IMR-90 (cell line): ENCODE measurements at regions not wholly inside any gene's neighbourhood (a gene's known extent, or its start where the extent isn't known, plus 50 kb on each side); places are given as distances from the start of the nearest gene placed in this dataset.
"Not testable (repeated sequence)": the region's sequence is repeated elsewhere in the genome, so short reads cannot be mapped to it uniquely, and the experiment has no call there.

ENCODE experiments used
- ATAC-seq: fragments of 200-7000 bp; cut with Tn5 transposase; 2 replicates; pipeline ENCODE4 v1.9.1; 2020; ENCODE audit warnings: low read depth, mild to moderate bottlenecking, moderate library complexity
- BruUV-seq: library from RNA; stranded (reverse); fragments of 400-500 nt; replicated peaks from 2 replicates; lab custom pipeline; 2021; lab: Mats Ljungman, UMichigan
- CTCF ChIA-PET: fragments of 300-600 bp; formaldehyde crosslinking; extraction: SDS; loops from one replicate; lab custom pipeline; 2021; ENCODE audit warnings: antibody characterized with exemption; lab: Yijun Ruan, JAX
- POLR2A ChIA-PET: fragments of 300-600 bp; sonication (Branson Sonifier 250); formaldehyde crosslinking; loops from one replicate; lab custom pipeline; 2022; ENCODE audit warnings: antibody characterized with exemption; ENCODE audit not compliant: unreplicated experiment; lab: Charles Lee
- DNase-seq: peaks from one replicate; pipeline ENCODE4 v3.0.0; 2013
- H2AFZ ChIP-seq: replicated peaks from 2 replicates; pipeline ENCODE3; 2013; ENCODE audit warnings: low read length, mild to moderate bottlenecking; ENCODE audit not compliant: poor library complexity
- H2AK5ac ChIP-seq: 2 replicates; pipeline ENCODE4 v1.6.1; 2013; ENCODE audit warnings: low read depth, low read length, inconsistent platforms
- H2AK9ac ChIP-seq: replicated peaks from 2 replicates; pipeline ENCODE3; 2013; ENCODE audit warnings: mild to moderate bottlenecking, low read depth, low read length, moderate library complexity; ENCODE audit not compliant: poor library complexity
- H2BK120ac ChIP-seq: 2 replicates; pipeline ENCODE4 v1.6.1; 2013; ENCODE audit warnings: low read depth, low read length, inconsistent platforms
- H2BK15ac ChIP-seq: 3 replicates; pipeline ENCODE4 v1.6.1; 2013; ENCODE audit warnings: low read depth, low read length, inconsistent platforms
- H2BK20ac ChIP-seq: 2 replicates; pipeline ENCODE4 v1.6.1; 2013; ENCODE audit warnings: low read depth, mild to moderate bottlenecking, inconsistent platforms, low read length, moderate library complexity
- H2BK5ac ChIP-seq: 2 replicates; pipeline ENCODE4 v1.6.1; 2013; ENCODE audit warnings: mild to moderate bottlenecking, low read depth, low read length, inconsistent platforms; ENCODE audit not compliant: poor library complexity, severe bottlenecking
- H3K14ac ChIP-seq: replicated peaks from 2 replicates; pipeline ENCODE4 v1.6.1; 2013; ENCODE audit warnings: low read depth, low read length, inconsistent platforms
- H3K18ac ChIP-seq: 2 replicates; pipeline ENCODE4 v1.6.1; 2013; ENCODE audit warnings: low read depth, low read length, control low read depth
- H3K23ac ChIP-seq: 2 replicates; pipeline ENCODE4 v1.6.1; 2013; ENCODE audit warnings: low read depth, low read length, inconsistent platforms
- H3K27ac ChIP-seq: 2 replicates; pipeline ENCODE4 v1.5.1; 2013; ENCODE audit warnings: mild to moderate bottlenecking, control low read depth, low read length; ENCODE audit not compliant: insufficient read depth
- H3K27me3 ChIP-seq: 2 replicates; pipeline ENCODE4 v1.6.1; 2013; ENCODE audit warnings: low read length; ENCODE audit not compliant: control insufficient read depth, insufficient read depth
- H3K36me3 ChIP-seq: 2 replicates; pipeline ENCODE4 v1.6.1; 2013; ENCODE audit warnings: low read length, mixed read lengths; ENCODE audit not compliant: control insufficient read depth, insufficient read depth
- H3K4ac ChIP-seq: 2 replicates; pipeline ENCODE4 v1.6.1; 2013; ENCODE audit warnings: low read depth, low read length, inconsistent platforms
- H3K4me1 ChIP-seq: 2 replicates; pipeline ENCODE4 v1.6.1; 2013; ENCODE audit warnings: low read length, mixed read lengths; ENCODE audit not compliant: control insufficient read depth, insufficient read depth
- H3K4me2 ChIP-seq: 2 replicates; pipeline ENCODE4 v1.6.1; 2013; ENCODE audit warnings: low read depth, mild to moderate bottlenecking, control low read depth, low read length, moderate library complexity
- H3K4me3 ChIP-seq: 2 replicates; pipeline ENCODE4 v1.5.1; 2013; ENCODE audit warnings: low read depth, mild to moderate bottlenecking, control low read depth, low read length, moderate library complexity; ENCODE audit not compliant: insufficient read depth
- H3K56ac ChIP-seq: 2 replicates; pipeline ENCODE4 v1.6.1; 2013; ENCODE audit warnings: low read length, inconsistent platforms; ENCODE audit not compliant: insufficient read depth; ENCODE audit errors: extremely low read depth
- H3K79me1 ChIP-seq, 2 experiments: 2 replicates each; pipeline ENCODE4 v1.6.1; 2013; ENCODE audit warnings: low read length in 2 of 2, inconsistent platforms in 1 of 2, low read depth in 1 of 2
- H3K9ac ChIP-seq: 2 replicates; pipeline ENCODE4 v1.6.1; 2013; ENCODE audit warnings: low read depth, low read length, control low read depth
- H3K9me1 ChIP-seq: 2 replicates; pipeline ENCODE4 v1.6.1; 2013; ENCODE audit warnings: low read length, inconsistent platforms; ENCODE audit not compliant: insufficient read depth
- H3K9me3 ChIP-seq: 2 replicates; pipeline ENCODE4 v1.6.1; 2013; ENCODE audit warnings: low read length; ENCODE audit not compliant: control insufficient read depth, insufficient read depth
- H4K20me1 ChIP-seq: 2 replicates; pipeline ENCODE4 v1.6.1; 2013; ENCODE audit warnings: low read length, inconsistent platforms; ENCODE audit not compliant: insufficient read depth
- H4K5ac ChIP-seq: 2 replicates; pipeline ENCODE4 v1.6.1; 2013; ENCODE audit warnings: mild to moderate bottlenecking, low read depth, low read length, control low read depth
- H4K8ac ChIP-seq, 2 experiments: 2 replicates each; pipeline ENCODE4 v1.6.1; 2013; ENCODE audit warnings: low read depth in 2 of 2, low read length in 2 of 2, control low read depth in 1 of 2, inconsistent platforms in 1 of 2
- H4K91ac ChIP-seq: 2 replicates; pipeline ENCODE4 v1.6.1; 2013; ENCODE audit warnings: low read depth, low read length, inconsistent platforms; ENCODE audit not compliant: insufficient read depth
- WGBS, 2 experiments: methylation state at CpG; one replicate each; pipeline versions ENCODE4 v1.1.5 to v1.1.7; 2013; ENCODE audit warnings: missing lambda C conversion rate in 2 of 2; ENCODE audit not compliant: insufficient read length in 1 of 2; ENCODE audit errors: extremely low coverage in 2 of 2; 5-methylcytosine and 5-hydroxymethylcytosine counted together
- dilution Hi-C: fragments of 300-500 bp; cut with HindIII; formaldehyde crosslinking; loops from one replicate; pipeline ENCODE4 v1.14.3; 2018; ENCODE audit warnings: low sequenced_read_pairs; ENCODE audit not compliant: unreplicated experiment
- in situ Hi-C: fragments of 300-500 bp; cut with MboI; formaldehyde crosslinking; loops from 3 replicates; pipeline ENCODE4 v1.14.3; 2019; ENCODE audit warnings: low sequenced_read_pairs, inconsistent platforms, mixed read lengths
- intact Hi-C: fragments of 100-400 bp; cut with micrococcal nuclease; formaldehyde crosslinking; loops from 2 replicates; pipeline ENCODE4 v1.10.0; 2022

DNA sequence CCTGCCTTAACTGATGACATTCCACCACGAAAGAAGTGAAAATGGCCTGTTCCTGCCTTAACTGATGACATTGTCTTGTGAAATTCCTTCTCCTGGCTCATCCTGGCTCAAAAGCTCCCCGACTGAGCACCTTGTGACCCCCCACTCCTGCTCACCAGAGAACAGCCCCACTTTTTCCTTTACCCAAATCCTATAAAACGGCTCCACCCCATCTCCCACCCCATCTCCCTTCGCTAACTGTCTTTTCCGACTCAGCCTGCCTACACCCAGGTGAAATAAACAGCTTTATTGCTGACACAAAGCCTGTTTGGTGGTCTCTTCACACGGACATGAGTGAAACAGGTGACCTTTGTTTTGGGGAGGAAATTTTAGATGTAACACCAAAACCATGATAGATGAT, 674.4 kb downstream of the TLE1 start:
- H3K79me1 ChIP-seq, in situ Hi-C loops, POLR2A ChIA-PET, intact Hi-C loops, H3K4me2 ChIP-seq, H4K91ac ChIP-seq, H2BK120ac ChIP-seq, H2BK5ac ChIP-seq, CTCF ChIA-PET, H3K9me3 ChIP-seq, H3K4me1 ChIP-seq, H3K4me3 ChIP-seq, DNase-seq, H3K18ac ChIP-seq, H2AK9ac ChIP-seq, H3K36me3 ChIP-seq, H3K9me1 ChIP-seq, dilution Hi-C loops, BruUV-seq, H4K5ac ChIP-seq, H3K9ac ChIP-seq, H2AFZ ChIP-seq, H3K4ac ChIP-seq, H4K20me1 ChIP-seq, H3K23ac ChIP-seq, H3K27me3 ChIP-seq, H3K14ac ChIP-seq, H2BK20ac ChIP-seq, H4K8ac ChIP-seq, H3K56ac ChIP-seq, H2AK5ac ChIP-seq, H2BK15ac ChIP-seq, H3K27ac ChIP-seq, ATAC-seq: not testable (repeated sequence)
- WGBS, 2 experiments, result no CpG with 5 or more reads among the region's 6 CpGs

DNA sequence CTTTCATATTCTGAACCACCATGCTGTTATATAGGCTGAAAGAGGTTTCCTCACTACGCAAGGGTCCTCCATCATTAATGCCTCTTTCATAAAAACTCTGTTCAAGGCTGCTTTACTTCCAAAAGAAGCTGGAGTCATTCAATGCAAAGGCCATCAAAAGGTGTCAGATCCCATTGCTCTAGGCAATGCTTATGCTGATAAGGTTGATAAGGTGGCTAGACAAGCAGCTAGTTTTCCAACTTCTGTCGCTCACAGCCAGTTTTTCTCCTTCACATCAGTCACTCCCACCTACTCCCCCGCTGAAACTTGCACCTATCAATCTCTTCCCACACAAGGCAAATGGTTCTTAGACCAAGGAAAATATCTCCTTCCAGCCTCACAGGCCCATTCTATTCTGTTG, 676.2 kb downstream of the TLE1 start:
- H3K14ac ChIP-seq, H3K23ac ChIP-seq, H4K8ac ChIP-seq, H3K27me3 ChIP-seq, H3K27ac ChIP-seq, H3K18ac ChIP-seq, H3K4me1 ChIP-seq, H2BK15ac ChIP-seq, H3K9me1 ChIP-seq, H2AFZ ChIP-seq, H4K91ac ChIP-seq, H2BK120ac ChIP-seq, H4K20me1 ChIP-seq, BruUV-seq, H4K5ac ChIP-seq, CTCF ChIA-PET, H3K4ac ChIP-seq, H3K36me3 ChIP-seq, H3K9me3 ChIP-seq, H3K9ac ChIP-seq, POLR2A ChIA-PET, H3K79me1 ChIP-seq, H2BK20ac ChIP-seq, DNase-seq, H2AK5ac ChIP-seq, dilution Hi-C loops, ATAC-seq, H2BK5ac ChIP-seq, H3K4me2 ChIP-seq, in situ Hi-C loops, intact Hi-C loops, H3K4me3 ChIP-seq, H2AK9ac ChIP-seq, H3K56ac ChIP-seq: not testable (repeated sequence)
- no CpG with 5 or more reads among the region's 3 CpGs for WGBS, 2 experiments
